ENCODE measurements at regions not wholly inside any gene's neighbourhood (a gene's known extent, or its start where the extent isn't known, plus 50 kb on each side); places are given as distances from the start of the nearest gene placed in this dataset.

DNA sequence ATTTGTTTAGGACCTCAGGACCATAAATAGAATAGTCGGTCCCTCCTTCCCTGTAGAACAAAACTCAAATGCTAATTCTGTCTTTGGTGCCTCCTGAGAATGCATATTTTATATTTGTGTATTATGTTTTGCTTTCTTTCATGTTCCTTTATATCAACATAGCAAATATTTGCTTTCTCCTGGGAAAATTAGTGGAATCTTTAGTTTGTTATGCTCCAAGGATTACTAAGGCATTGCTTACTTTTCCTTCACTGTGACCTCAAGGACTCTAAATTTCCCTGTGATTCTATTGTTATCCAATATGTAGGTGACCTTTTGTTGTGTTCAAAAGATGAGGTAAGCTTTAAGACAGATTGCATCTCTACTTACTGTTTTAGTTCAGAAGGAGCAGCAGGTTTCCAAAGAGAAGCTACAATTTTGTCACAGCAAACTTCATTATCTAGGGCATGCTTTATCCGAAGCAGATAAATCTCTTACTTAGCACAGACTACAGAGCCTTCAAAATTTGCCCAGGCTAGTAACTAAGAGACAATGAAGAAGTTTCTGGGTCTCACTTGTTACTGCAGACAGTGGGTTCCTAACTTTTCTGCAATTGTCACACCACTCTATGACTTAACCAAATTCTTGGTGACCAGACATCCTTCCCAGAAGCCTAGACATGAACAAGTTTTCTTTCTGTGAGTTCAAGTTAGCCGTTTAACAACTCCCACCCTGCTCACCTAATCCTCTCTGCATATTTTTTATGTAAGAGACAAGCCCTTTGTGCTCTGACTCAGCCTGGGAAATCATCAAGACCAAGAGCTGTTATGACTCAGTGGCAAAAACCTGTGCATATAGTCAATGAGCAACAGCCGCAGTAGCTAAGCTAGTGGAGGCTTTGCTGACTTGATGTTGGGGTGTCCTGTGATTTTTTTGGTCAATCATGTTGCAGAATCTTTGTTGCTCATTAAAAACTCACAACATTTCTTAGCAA lies 378.8 kb downstream of the QKI start:
- TF ChIP-seq, protein P1, sequence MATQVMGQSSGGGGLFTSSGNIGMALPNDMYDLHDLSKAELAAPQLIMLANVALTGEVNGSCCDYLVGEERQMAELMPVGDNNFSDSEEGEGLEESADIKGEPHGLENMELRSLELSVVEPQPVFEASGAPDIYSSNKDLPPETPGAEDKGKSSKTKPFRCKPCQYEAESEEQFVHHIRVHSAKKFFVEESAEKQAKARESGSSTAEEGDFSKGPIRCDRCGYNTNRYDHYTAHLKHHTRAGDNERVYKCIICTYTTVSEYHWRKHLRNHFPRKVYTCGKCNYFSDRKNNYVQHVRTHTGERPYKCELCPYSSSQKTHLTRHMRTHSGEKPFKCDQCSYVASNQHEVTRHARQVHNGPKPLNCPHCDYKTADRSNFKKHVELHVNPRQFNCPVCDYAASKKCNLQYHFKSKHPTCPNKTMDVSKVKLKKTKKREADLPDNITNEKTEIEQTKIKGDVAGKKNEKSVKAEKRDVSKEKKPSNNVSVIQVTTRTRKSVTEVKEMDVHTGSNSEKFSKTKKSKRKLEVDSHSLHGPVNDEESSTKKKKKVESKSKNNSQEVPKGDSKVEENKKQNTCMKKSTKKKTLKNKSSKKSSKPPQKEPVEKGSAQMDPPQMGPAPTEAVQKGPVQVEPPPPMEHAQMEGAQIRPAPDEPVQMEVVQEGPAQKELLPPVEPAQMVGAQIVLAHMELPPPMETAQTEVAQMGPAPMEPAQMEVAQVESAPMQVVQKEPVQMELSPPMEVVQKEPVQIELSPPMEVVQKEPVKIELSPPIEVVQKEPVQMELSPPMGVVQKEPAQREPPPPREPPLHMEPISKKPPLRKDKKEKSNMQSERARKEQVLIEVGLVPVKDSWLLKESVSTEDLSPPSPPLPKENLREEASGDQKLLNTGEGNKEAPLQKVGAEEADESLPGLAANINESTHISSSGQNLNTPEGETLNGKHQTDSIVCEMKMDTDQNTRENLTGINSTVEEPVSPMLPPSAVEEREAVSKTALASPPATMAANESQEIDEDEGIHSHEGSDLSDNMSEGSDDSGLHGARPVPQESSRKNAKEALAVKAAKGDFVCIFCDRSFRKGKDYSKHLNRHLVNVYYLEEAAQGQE (IDR thresholded peaks at IDR 0.05; ENCODE audit: low read depth), result no peak
- TF ChIP-seq ZBTB7A (IDR thresholded peaks at IDR 0.05; ENCODE audit: low read depth) (no peak), RAD21 (IDR thresholded peaks at IDR 0.05; ENCODE audit: low read depth) (no peak), YY1 (IDR thresholded peaks at IDR 0.05; ENCODE audit: low read depth) (no peak), TEAD4 (IDR thresholded peaks at IDR 0.05) (no peak), TAF1 (IDR thresholded peaks at IDR 0.05; ENCODE audit: low read depth) (no peak), FOXM1 (IDR thresholded peaks at IDR 0.05; ENCODE audit: borderline replicate concordance, low read depth) (no peak), EGR1 (IDR thresholded peaks at IDR 0.05) (no peak), NFIC (IDR thresholded peaks at IDR 0.05) (no peak), CEBPB (IDR thresholded peaks at IDR 0.05) (no peak), CREB1 (IDR thresholded peaks at IDR 0.05; ENCODE audit: low read depth) (no peak), EP300 (IDR thresholded peaks at IDR 0.05; ENCODE audit: borderline replicate concordance) (no peak), TCF12 (IDR thresholded peaks at IDR 0.05; ENCODE audit: low read depth) (no peak)
- TF ChIP-seq, protein P2, sequence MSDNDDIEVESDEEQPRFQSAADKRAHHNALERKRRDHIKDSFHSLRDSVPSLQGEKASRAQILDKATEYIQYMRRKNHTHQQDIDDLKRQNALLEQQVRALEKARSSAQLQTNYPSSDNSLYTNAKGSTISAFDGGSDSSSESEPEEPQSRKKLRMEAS (IDR thresholded peaks at IDR 0.05), result no peak
